Tibial nerve (tissue), 4 donors: ENCODE measurements at regions not wholly inside any gene's neighbourhood (a gene's known extent, or its start where the extent isn't known, plus 50 kb on each side); places are given as distances from the start of the nearest gene placed in this dataset.

ENCODE experiments used
- DNase-seq, 2 donors: peaks; one replicate each; pipeline ENCODE4 v3.0.0-alpha.2; 2019; ENCODE audit warnings: low spot score in 2 of 2
- H3K27ac ChIP-seq, 4 donors: fragments of 200-600 bp; sonication (generic) in 3 of 4; one replicate each; pipeline ENCODE4 v1.5.1; 2017 to 2019; ENCODE audit warnings: mild to moderate bottlenecking in 1 of 4
- H3K27me3 ChIP-seq, 2 donors: fragments of 200-600 bp; sonication (generic) in 1 of 2; one replicate each; pipeline versions ENCODE4 v1.5.1 to v1.6.0; 2017 to 2019
- H3K36me3 ChIP-seq, 3 donors: fragments of 200-600 bp; sonication (generic); one replicate each; pipeline ENCODE4 v1.5.1; 2018 to 2019
- H3K4me1 ChIP-seq, 4 donors: fragments of 200-600 bp; sonication (generic) in 3 of 4; one replicate each; pipeline ENCODE4 v1.5.1; 2017 to 2019
- H3K4me3 ChIP-seq, 4 donors: fragments of 200-600 bp; sonication (generic) in 3 of 4; one replicate each; pipeline ENCODE4 v1.5.1; 2017 to 2019; ENCODE audit warnings: mild to moderate bottlenecking in 1 of 4, moderate library complexity in 1 of 4
- H3K9me3 ChIP-seq, 4 donors: fragments of 200-600 bp; sonication (generic) in 3 of 4; one replicate each; pipeline ENCODE4 v1.5.1; 2017 to 2019
- CTCF ChIP-seq, 5 experiments: fragments of 200-600 bp in 3 of 5; fragments of 450-650 bp in 2 of 5; sonication (generic) in 3 of 5; IDR thresholded peaks; one replicate each; pipeline ENCODE4 v1.5.1; 2016 to 2019; ENCODE audit warnings: antibody characterized with exemption in 5 of 5, mild to moderate bottlenecking in 3 of 5, moderate library complexity in 2 of 5
- EP300 ChIP-seq, 2 donors: sonication (generic); formaldehyde crosslinking; IDR thresholded peaks; one replicate each; pipeline ENCODE4 v1.6.1; 2017; ENCODE audit warnings: antibody characterized with exemption in 2 of 2, mild to moderate bottlenecking in 1 of 2
- POLR2A ChIP-seq, 2 donors: fragments of 450-650 bp; IDR thresholded peaks; one replicate each; pipeline ENCODE4 v1.6.1; 2017; ENCODE audit warnings: antibody characterized with exemption in 2 of 2, mild to moderate bottlenecking in 2 of 2, moderate library complexity in 2 of 2
- WGBS, 2 donors: methylation state at CpG; one replicate each; pipeline ENCODE4 v1.1.5; 2018; 5-methylcytosine and 5-hydroxymethylcytosine counted together

- Histone ChIP-seq H3K4me3 (no peak overlapping the region), H3K9me3 (no peaks in the 10 kb centered on the region), H3K36me3 (no peaks in the 10 kb centered on the region), H3K27me3 (no peaks in the 10 kb centered on the region), H3K27ac (no peak overlapping the region), H3K4me1 (no peaks in the 10 kb centered on the region)
- TF ChIP-seq CTCF (IDR thresholded peaks at IDR 0.05) (no peak), POLR2A (IDR thresholded peaks at IDR 0.05) (no peak), EP300 (IDR thresholded peaks at IDR 0.05) (no peak)
- DNase-seq = no peak
- 65 to 76% methylated on average over 3 of the region's 3 CpGs for WGBS, 2 donors
These were observed 394.4 kb downstream of the DOK5 start for GRCh38 chr20:54869765-54870164.

GRCh38 chr20:54865273-54865672, 389.9 kb downstream of the DOK5 start:
- no peak overlapping the region for H3K27ac ChIP-seq
- H3K27me3 ChIP-seq = no peaks in the 10 kb centered on the region
- H3K9me3 ChIP-seq = no peaks in the 10 kb centered on the region
- 81 to 85% methylated on average over 4 of the region's 4 CpGs for WGBS, 2 donors
- TF ChIP-seq EP300 (IDR thresholded peaks at IDR 0.05) = no peak
- no peak for TF ChIP-seq POLR2A (IDR thresholded peaks at IDR 0.05)
- TF ChIP-seq CTCF (IDR thresholded peaks at IDR 0.05) = no peak
- H3K4me3 ChIP-seq = no peak overlapping the region
- no peaks in the 10 kb centered on the region for H3K4me1 ChIP-seq
- H3K36me3 ChIP-seq = no peaks in the 10 kb centered on the region
- no peak for DNase-seq

GRCh38 chr20:54860716-54861115, 385.3 kb downstream of the DOK5 start:
- TF ChIP-seq CTCF (IDR thresholded peaks at IDR 0.05) (no peak), EP300 (IDR thresholded peaks at IDR 0.05) (no peak), POLR2A (IDR thresholded peaks at IDR 0.05) (no peak)
- no peaks in the 10 kb centered on the region for H3K36me3 ChIP-seq
- H3K27ac ChIP-seq = no peak overlapping the region
- DNase-seq = no peak
- no peaks in the 10 kb centered on the region for H3K27me3 ChIP-seq
- no peak overlapping the region for H3K4me3 ChIP-seq
- H3K9me3 ChIP-seq = no peaks in the 10 kb centered on the region
- H3K4me1 ChIP-seq = no peaks in the 10 kb centered on the region
- 60 to 69% methylated on average over 4 of the region's 4 CpGs for WGBS, 2 donors

GRCh38 chr20:54856202-54856601, 380.8 kb downstream of the DOK5 start:
- 87 to 95% methylated on average over 2 of the region's 2 CpGs for WGBS, 2 donors

GRCh38 chr20:54849741-54850140, 374.3 kb downstream of the DOK5 start:
- no peak for DNase-seq
- Histone ChIP-seq H3K4me1 (no peaks in the 10 kb centered on the region), H3K9me3 (no peaks in the 10 kb centered on the region), H3K4me3 (no peak overlapping the region), H3K27ac (no peak overlapping the region), H3K36me3 (no peaks in the 10 kb centered on the region), H3K27me3 (no peaks in the 10 kb centered on the region)
- TF ChIP-seq POLR2A (IDR thresholded peaks at IDR 0.05) (no peak), EP300 (IDR thresholded peaks at IDR 0.05) (no peak), CTCF (IDR thresholded peaks at IDR 0.05) (no peak)
- WGBS, 2 donors = 75 to 81% methylated on average over 3 of the region's 3 CpGs

More at GRCh38 chr20:54856202-54856601, 380.8 kb downstream of the DOK5 start:
- Histone ChIP-seq H3K4me1 (no peaks in the 10 kb centered on the region), H3K36me3 (no peaks in the 10 kb centered on the region), H3K4me3 (no peak overlapping the region), H3K27ac (no peak overlapping the region), H3K9me3 (no peaks in the 10 kb centered on the region), H3K27me3 (no peaks in the 10 kb centered on the region)
- TF ChIP-seq POLR2A (IDR thresholded peaks at IDR 0.05) = no peak
- no peak for TF ChIP-seq CTCF (IDR thresholded peaks at IDR 0.05)
- no peak for TF ChIP-seq EP300 (IDR thresholded peaks at IDR 0.05)
- no peak for DNase-seq
